Activated CD4-positive, alpha-beta T cell treated with anti-CD3 and anti-CD28 coated beads, Interleukin-2, amount 10 ng/mL, durations not matched to agents 7 days and 5 days (primary cell): ENCODE measurements at regions not wholly inside any gene's neighbourhood (a gene's known extent, or its start where the extent isn't known, plus 50 kb on each side); places are given as distances from the start of the nearest gene placed in this dataset.
A peak's percentile ranks its signal among the peaks of the same experiment; 100 is the strongest.
"Not testable (repeated sequence)": the region's sequence is repeated elsewhere in the genome, so short reads cannot be mapped to it uniquely, and the experiment has no call there.

Experiments used
- CTCF ChIA-PET: fragments of 350-600 bp; sonication (Branson Sonifier 250); formaldehyde crosslinking; loops from one replicate; lab custom pipeline; 2021; ENCODE audit warnings: antibody characterized with exemption; lab: Charles Lee
- POLR2A ChIA-PET: fragments of 350-600 bp; sonication (Branson Sonifier 250); formaldehyde crosslinking; loops from one replicate; lab custom pipeline; 2021; ENCODE audit warnings: antibody characterized with exemption; lab: Charles Lee
- DNase-seq: peaks from one replicate; pipeline ENCODE4 v3.0.0-alpha.2; 2020
- H3K27ac Mint-ChIP-seq: one replicate; pipeline ENCODE4 v1.8.0; 2021; ENCODE audit warnings: mild to moderate bottlenecking, moderate library complexity, mixed read lengths
- H3K27me3 Mint-ChIP-seq: one replicate; pipeline ENCODE4 v1.8.0; 2021; ENCODE audit warnings: mixed read lengths
- H3K36me3 Mint-ChIP-seq: one replicate; pipeline ENCODE4 v1.8.0; 2021; ENCODE audit warnings: low read depth, mixed read lengths
- H3K4me1 Mint-ChIP-seq: one replicate; pipeline ENCODE4 v1.8.0; 2021; ENCODE audit warnings: mixed read lengths
- H3K4me3 Mint-ChIP-seq: one replicate; pipeline ENCODE4 v1.8.0; 2021; ENCODE audit warnings: mild to moderate bottlenecking, moderate library complexity, mixed read lengths
- H3K9me3 Mint-ChIP-seq: one replicate; pipeline ENCODE4 v1.8.0; 2021; ENCODE audit warnings: mixed read lengths

DNA sequence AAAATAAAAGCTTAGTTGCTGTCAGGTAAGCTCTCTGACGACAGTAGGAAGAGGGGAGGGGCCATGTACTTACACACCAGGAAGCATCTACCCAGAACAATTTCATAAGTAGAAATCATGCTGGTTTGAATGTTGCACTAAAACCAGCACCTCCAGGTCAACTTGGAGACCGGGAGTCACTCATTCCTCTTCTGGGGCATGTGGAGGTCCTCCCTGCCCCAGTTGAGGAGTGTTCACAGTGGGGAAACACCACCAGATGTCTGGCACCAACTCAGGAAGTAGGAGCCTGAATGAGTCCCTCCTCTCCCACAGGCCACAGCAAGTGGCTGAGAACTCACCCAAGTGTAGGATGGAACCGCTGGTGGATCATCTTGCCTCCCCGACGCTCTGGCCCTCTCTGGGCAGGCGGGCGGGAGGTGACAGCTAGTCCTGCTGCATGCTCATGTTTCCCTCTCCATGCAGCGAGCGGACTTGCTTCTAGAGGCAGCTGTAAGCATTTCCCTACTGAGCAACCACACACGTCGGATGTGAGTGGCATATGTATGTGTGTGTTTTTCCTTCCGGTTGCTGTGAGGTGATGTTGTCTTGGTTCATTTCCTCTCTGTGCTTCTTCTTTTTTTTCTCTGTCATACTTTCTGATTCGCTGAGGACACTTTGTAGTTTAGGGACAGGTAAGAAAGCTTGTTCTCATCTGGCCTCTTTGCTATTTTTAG, 149.5 kb upstream of the NEDD9 start:
- Mint-ChIP-seq H3K4me1 (peaks cover 59% of the 10 kb centered on the region), H3K4me3 (peak overlapping the region; percentile 88), H3K36me3 (peaks cover 38% of the 10 kb centered on the region), H3K27me3 (no peaks in the 10 kb centered on the region), H3K9me3 (peaks cover 10% of the 10 kb centered on the region), H3K27ac (peak overlapping the region; percentile 98)
- ChIA-PET CTCF (interaction anchor here (0.6 to 2.8 kb wide), 6 partner anchors 10 to 151 kb away, joined by 3 to 18 read pairs (median 4); no protein-coding TSS in a partner anchor), POLR2A (interaction anchor here (0.6 to 1.2 kb wide), 4 partner anchors 15 to 156 kb away, joined by 3 to 4 read pairs (median 4); no protein-coding TSS in a partner anchor)
- peak; percentile 84 for DNase-seq

DNA sequence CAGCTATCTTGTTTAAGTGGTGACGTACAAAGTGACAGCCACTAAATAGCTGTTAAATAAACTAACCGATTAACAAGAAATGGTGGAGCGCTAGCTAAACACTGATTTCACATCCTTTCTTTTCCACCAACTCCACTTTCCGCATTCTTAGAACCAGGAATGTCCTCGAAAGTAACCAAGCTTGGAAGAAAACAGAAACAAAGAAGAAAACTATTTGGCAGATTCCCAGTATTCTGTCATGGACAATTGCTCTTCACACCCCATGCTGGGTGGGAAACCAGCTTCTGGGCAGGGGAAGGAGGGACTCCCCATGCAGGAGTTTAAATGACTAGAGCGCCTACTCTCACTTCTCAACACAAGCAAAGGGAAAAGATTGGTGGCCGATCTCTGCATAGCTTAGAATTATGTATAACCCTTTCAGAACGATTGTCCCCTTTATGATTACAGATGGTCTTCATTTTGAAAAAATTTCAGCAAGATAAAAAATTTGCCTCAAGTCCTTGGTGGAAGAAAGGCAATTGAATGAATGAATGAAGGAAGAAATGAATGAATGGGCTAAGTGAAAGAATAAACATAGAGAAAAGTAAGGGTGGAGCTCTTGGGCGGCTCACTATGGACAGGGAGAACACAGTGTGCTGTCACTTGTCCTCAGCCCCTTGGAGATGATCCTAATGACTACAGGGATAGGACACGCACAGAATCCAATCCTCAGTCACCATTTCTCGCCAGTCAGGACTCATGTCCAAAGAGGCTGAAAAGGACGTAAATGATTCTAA, 148.7 kb upstream of the NEDD9 start:
- Mint-ChIP-seq H3K27me3 (no peaks in the 10 kb centered on the region), H3K27ac (peak overlapping the region; percentile 98), H3K9me3 (peaks cover 14% of the 10 kb centered on the region), H3K4me1 (peaks cover 54% of the 10 kb centered on the region), H3K4me3 (peak overlapping the region; percentile 88), H3K36me3 (peaks cover 42% of the 10 kb centered on the region)
- ChIA-PET CTCF (interaction anchor here (1.0 to 2.8 kb wide), 6 partner anchors 11 to 26 kb away, joined by 3 to 18 read pairs (median 3); no protein-coding TSS in a partner anchor), POLR2A (interaction anchor here (1.2 kb wide), 1 partner anchor 14 kb away, joined by 4 read pairs; no protein-coding TSS in a partner anchor)
- DNase-seq = no peak

DNA sequence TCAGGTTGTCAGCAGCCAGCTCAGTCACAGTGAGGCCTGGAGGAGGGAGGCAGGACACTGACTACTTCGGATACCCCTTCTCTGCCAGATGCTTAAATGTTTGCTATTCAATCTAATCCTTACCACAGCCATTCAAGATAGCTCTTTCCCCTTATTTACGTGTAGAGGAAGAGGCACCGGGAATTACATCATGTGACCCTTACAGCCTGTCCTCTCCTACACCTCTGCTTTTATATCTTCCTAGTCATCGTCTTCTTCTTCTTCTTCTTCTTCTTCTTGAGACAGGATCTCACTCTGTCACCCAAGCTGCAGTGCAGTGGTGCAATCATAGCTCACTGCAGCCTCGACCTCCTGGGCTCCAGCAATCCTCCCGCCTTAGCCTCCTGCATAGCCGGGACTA, 148.1 kb upstream of the NEDD9 start:
- Mint-ChIP-seq H3K27me3 (no peaks in the 10 kb centered on the region), H3K27ac (peak overlapping the region; percentile 98), H3K4me1 (peaks cover 54% of the 10 kb centered on the region), H3K9me3 (peaks cover 17% of the 10 kb centered on the region), H3K4me3 (peak overlapping the region; percentile 88), H3K36me3 (peaks cover 47% of the 10 kb centered on the region)
- DNase-seq = no peak
- CTCF ChIA-PET = interaction anchor here (0.8 to 2.8 kb wide), 7 partner anchors 10 to 280 kb away, joined by 3 to 18 read pairs (median 3); no protein-coding TSS in a partner anchor
- POLR2A ChIA-PET = interaction anchor here (1.2 kb wide), 1 partner anchor 13 kb away, joined by 4 read pairs; no protein-coding TSS in a partner anchor

DNA sequence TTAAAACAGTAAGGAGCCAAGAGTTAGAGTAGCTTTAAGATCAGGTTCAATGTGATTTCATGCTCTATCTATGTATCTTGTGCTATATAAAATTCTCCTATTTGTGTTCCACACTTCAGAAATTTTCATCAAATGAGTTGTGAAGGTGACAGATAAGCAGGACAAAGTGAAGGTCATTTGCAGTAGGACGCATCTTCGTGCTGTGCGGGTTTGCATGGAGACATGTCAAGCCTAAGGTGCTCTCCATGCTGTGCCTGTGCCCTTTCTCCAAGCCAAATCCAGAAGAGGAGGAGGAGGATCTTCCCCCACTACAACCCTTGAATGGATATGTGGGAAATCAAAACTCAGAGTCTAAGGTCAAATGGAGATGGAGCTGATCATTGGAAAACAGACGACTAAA, 147.3 kb upstream of the NEDD9 start:
- DNase-seq = no peak
- CTCF ChIA-PET = interaction anchor here (0.8 to 2.8 kb wide), 6 partner anchors 9 to 279 kb away, joined by 3 to 18 read pairs (median 8); no protein-coding TSS in a partner anchor
- Mint-ChIP-seq H3K4me1 (peaks cover 56% of the 10 kb centered on the region), H3K36me3 (peaks cover 54% of the 10 kb centered on the region), H3K9me3 (peaks cover 23% of the 10 kb centered on the region), H3K27me3 (no peaks in the 10 kb centered on the region), H3K27ac (no peak overlapping the region), H3K4me3 (peak overlapping the region; percentile 21)
- POLR2A ChIA-PET = no interaction called here

DNA sequence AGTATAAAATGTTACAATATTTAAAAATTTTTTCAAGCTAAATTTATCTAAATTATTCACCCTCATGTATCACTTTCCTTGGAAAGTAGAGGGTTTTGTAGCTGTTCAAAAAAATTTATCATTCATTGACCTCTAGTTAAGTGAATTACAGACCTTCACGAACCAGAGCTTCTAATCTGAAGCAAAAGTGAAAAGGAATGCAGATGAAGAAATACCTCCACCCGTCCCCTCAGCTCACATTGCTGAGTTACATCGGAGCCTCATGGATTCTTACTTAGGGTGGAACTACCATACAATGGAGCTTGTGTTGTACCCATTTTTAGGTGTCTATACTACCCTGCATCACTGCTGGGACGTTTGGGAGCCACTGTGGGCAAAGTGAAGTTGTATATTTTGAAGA, 146.2 kb upstream of the NEDD9 start:
- ChIA-PET POLR2A (no interaction called here), CTCF (interaction anchor here (1.0 to 1.7 kb wide), 2 partner anchors 11 to 36 kb away, joined by 3 to 12 read pairs; no protein-coding TSS in a partner anchor)
- no peak for DNase-seq
- Mint-ChIP-seq H3K4me3 (no peak overlapping the region), H3K36me3 (peaks cover 60% of the 10 kb centered on the region), H3K27ac (no peak overlapping the region), H3K9me3 (peaks cover 23% of the 10 kb centered on the region), H3K27me3 (no peaks in the 10 kb centered on the region), H3K4me1 (peaks cover 62% of the 10 kb centered on the region)

DNA sequence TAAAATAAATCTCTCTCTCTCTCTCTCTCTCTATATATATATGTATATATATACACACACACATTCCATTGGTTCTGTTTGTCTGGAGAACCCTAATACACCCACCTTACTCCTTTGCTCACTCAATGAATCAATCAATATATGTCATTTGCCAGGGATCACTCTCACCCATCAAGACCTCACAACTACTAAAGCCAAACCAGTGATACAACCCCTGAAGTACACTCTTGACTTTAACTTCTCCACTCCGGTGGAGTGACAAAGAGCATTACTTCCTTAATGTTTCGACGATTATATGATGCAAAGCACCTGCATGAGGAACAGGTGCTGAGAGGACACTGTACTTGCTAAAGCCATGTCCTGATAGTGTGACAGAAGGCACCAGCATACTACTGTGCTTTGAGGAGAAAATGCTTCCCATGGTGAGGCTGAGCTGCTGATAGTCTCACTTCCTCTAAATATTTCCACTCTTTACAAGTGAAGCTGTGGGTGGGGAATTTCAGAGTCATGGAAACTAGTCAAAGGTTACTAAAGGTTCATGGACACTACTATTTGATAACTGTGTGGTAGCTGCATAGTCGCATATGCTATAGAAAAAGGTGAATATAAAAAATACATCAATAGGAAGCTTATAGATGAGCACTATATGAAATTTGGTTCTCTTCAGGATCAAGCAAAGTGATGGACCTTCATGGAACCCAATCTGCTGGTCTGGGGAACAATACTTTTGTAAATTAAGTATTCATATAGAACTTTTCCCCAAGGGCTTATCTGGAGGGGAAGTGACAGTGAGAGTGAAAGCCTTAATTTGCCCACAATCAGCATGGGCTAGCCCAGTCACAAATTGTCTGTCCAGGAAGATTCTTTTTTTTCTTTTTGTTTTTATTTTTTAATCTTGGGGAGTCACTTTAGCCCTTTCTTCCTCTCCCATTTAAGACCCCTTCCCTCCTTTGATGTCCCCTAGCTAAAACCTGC, 141.9 kb upstream of the NEDD9 start:
- DNase-seq = no peak
- CTCF ChIA-PET = interaction anchor here (1.2 to 1.7 kb wide), 4 partner anchors 10 to 204 kb away, joined by 3 to 5 read pairs (median 3); no protein-coding TSS in a partner anchor

DNA sequence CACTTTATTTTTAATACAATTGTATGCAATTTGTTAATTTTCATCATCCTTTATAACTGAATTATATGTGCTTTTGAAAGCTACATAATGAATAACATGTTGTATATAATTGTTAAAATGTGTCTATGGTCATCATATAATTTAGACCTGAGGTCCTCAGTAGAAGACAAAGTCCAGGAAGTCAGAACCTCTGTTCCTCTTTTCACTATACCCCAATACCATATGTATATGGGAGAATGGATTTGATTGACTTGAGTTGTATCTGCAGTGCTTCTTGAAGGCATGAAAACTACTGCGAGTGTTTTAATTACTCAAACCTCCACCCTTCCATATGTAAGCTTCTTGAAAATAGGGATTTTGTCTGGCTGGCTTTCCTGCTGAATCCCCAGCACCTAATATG, 140.7 kb upstream of the NEDD9 start:
- H3K27ac Mint-ChIP-seq = no peak overlapping the region
- peaks cover 22% of the 10 kb centered on the region for H3K9me3 Mint-ChIP-seq
- H3K36me3 Mint-ChIP-seq = peaks cover 63% of the 10 kb centered on the region
- ChIA-PET CTCF (interaction anchor here (0.8 to 1.7 kb wide), 5 partner anchors 9 to 203 kb away, joined by 3 to 5 read pairs (median 3); no protein-coding TSS in a partner anchor), POLR2A (no interaction called here)
- H3K4me1 Mint-ChIP-seq = peaks cover 46% of the 10 kb centered on the region
- H3K27me3 Mint-ChIP-seq = no peaks in the 10 kb centered on the region
- no peak overlapping the region for H3K4me3 Mint-ChIP-seq
- no peak for DNase-seq

More for the DNA sequence above, 141.9 kb upstream of the NEDD9 start:
- H3K27ac Mint-ChIP-seq = no peak overlapping the region
- POLR2A ChIA-PET = no interaction called here
- H3K27me3 Mint-ChIP-seq = no peaks in the 10 kb centered on the region
- H3K9me3 Mint-ChIP-seq = peaks cover 24% of the 10 kb centered on the region
- H3K4me1 Mint-ChIP-seq = peaks cover 38% of the 10 kb centered on the region
- H3K36me3 Mint-ChIP-seq = peaks cover 63% of the 10 kb centered on the region
- no peak overlapping the region for H3K4me3 Mint-ChIP-seq

DNA sequence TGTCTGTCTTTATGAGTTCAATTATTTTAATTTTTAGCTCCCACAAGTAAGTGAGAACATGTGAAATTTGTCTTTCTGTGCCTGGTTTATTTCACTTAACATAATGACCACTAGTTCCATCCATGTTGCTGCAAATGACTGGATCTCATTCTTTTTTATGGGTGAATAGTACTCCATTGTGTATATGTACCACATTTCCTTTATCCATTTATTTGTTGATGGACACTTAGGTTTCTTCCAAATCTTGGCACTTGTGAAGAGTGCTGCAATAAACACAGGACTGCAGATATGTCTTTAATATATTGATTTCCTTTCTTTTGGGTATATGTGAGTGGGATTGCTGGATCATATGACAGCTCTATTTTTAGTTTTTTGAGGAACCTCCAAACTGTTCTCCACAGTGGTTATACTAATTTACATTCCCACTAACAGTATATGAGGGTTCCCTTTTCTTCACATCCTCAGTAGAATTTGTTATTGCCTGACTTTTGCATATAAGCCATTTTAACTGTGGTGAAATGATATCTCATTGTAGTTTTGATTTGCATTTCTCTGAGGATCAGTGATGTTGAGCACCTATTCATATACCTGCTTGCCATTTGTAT, 139.8 kb upstream of the NEDD9 start:
- POLR2A ChIA-PET = not testable (repeated sequence)
- CTCF ChIA-PET = interaction anchor here (1.6 kb wide), 1 partner anchor 202 kb away, joined by 3 read pairs; no protein-coding TSS in a partner anchor

DNA sequence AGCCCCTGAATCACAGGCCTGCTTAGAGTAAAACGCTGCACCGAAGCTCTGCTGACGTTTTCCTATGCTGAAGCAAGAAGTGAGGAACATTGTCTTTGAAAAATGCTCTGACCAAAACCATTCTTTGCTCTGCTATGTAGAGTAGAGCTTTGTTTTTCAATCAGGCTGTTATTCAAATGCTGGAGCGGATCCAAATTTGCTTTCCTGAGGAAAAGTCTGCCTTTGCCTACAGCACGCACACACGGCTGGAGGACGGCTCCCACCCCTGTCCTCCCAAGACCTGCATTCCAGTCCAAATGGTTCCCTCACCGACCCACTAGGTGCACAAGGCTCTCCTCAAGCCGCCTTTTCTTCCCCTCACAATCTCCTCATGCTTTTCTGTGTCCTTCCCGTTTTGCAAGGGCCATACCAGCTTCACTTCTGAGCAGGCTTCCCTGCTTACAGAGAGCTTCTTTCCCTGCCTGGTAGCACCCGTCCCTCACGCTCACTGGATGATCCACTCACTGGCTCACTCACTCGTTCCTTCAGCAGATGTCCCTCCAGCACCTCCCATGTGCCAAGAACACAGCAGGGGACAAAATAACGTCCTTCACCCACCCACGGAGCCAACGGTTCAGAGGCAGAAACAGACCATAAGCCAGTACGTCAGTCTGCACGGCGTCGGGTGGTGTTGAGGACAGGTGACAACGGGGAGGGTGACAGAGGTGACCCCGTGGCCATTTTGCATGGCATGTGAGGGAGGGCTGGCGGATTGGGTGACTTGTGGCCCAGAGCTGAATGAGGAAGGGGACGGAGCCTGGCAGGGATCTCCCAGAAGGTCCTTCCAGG, 137.9 kb upstream of the NEDD9 start:
- Mint-ChIP-seq H3K27ac (no peak overlapping the region), H3K9me3 (peaks cover 9% of the 10 kb centered on the region), H3K36me3 (peaks cover 55% of the 10 kb centered on the region), H3K4me3 (no peak overlapping the region), H3K27me3 (no peaks in the 10 kb centered on the region), H3K4me1 (peaks cover 58% of the 10 kb centered on the region)
- POLR2A ChIA-PET = no interaction called here
- CTCF ChIA-PET = interaction anchor here (0.6 to 1.7 kb wide), 5 partner anchors 10 to 1231 kb away, joined by 3 to 5 read pairs (median 3); no protein-coding TSS in a partner anchor
- no peak for DNase-seq

More for the DNA sequence above, 139.8 kb upstream of the NEDD9 start:
- not testable (repeated sequence) for H3K27me3 Mint-ChIP-seq, H3K4me3 Mint-ChIP-seq, H3K27ac Mint-ChIP-seq, DNase-seq
- H3K4me1 Mint-ChIP-seq = peaks cover 47% of the 10 kb centered on the region
- H3K36me3 Mint-ChIP-seq = peaks cover 59% of the 10 kb centered on the region
- peaks cover 17% of the 10 kb centered on the region for H3K9me3 Mint-ChIP-seq

DNA sequence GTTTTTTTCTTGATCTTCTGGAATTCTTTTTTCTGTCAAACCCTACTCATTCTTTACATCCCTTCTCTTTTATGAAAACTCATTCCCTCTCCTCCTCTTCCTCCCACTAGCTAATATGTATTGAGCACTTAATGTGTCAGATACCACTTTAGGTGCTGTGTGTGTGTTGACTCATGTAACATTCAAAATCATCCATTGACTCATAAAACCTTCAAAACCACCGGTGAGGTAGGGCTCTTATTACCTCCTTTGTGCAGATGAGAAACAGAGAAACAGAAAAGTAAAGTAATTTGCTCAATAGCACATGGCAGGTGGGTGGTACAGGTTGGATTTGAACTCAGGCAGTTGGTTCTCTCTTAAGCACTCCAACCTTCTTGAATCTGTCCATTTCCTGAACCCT, 136.3 kb upstream of the NEDD9 start:
- Mint-ChIP-seq H3K4me3 (no peak overlapping the region), H3K27ac (no peak overlapping the region), H3K27me3 (no peaks in the 10 kb centered on the region), H3K9me3 (peaks cover 4% of the 10 kb centered on the region), H3K36me3 (peaks cover 56% of the 10 kb centered on the region), H3K4me1 (peaks cover 57% of the 10 kb centered on the region)
- CTCF ChIA-PET = interaction anchor here (1.1 to 3.3 kb wide), 3 partner anchors 10 to 14 kb away, joined by 3 to 18 read pairs (median 12); no protein-coding TSS in a partner anchor
- POLR2A ChIA-PET = no interaction called here
- no peak for DNase-seq
